HG03558 (cell line): ENCODE measurements at regions not wholly inside any gene's neighbourhood (a gene's known extent, or its start where the extent isn't known, plus 50 kb on each side); places are given as distances from the start of the nearest gene placed in this dataset.
A peak's percentile ranks its signal among the peaks of the same experiment; 100 is the strongest.

Experiments used
- ATAC-seq: cut with Tn5 transposase; IDR thresholded peaks from one replicate; pipeline ENCODE4 v1.9.1; 2021; ENCODE audit warnings: moderate number of reproducible peaks; ENCODE audit not compliant: unreplicated experiment; ENCODE audit errors: extremely low read depth

- ATAC-seq: no peak
These were observed 347.2 kb upstream of the WWC1 start for GRCh38 chr5:167944121-167944852.

GRCh38 chr5:167945542-167946384 is 345.7 kb upstream of the WWC1 start:
- ATAC-seq: no peak

- ATAC-seq: no peak
These were observed 344.1 kb upstream of the WWC1 start for GRCh38 chr5:167947306-167947705.

- no peak for ATAC-seq
These were observed 343.2 kb upstream of the WWC1 start for GRCh38 chr5:167948251-167948650.

- ATAC-seq: no peak
These were observed 342.0 kb upstream of the WWC1 start for GRCh38 chr5:167949435-167949834.

- ATAC-seq: no peak
These were observed 341.2 kb upstream of the WWC1 start for GRCh38 chr5:167950126-167950721.

- no peak for ATAC-seq
These were observed 340.3 kb upstream of the WWC1 start for GRCh38 chr5:167951116-167951515.

GRCh38 chr5:167952278-167952995 is 339.0 kb upstream of the WWC1 start:
- no peak for ATAC-seq

- no peak for ATAC-seq
These were observed 338.2 kb upstream of the WWC1 start for GRCh38 chr5:167953151-167953798.

GRCh38 chr5:167961731-167962130 is 329.7 kb upstream of the WWC1 start:
- no peak for ATAC-seq

- ATAC-seq: no peak
These were observed 326.9 kb upstream of the WWC1 start for GRCh38 chr5:167964529-167964928.

GRCh38 chr5:167965710-167966109 is 325.7 kb upstream of the WWC1 start:
- ATAC-seq: no peak

GRCh38 chr5:167966979-167967378 is 324.5 kb upstream of the WWC1 start:
- ATAC-seq: no peak

GRCh38 chr5:167967494-167968177 is 323.8 kb upstream of the WWC1 start:
- no peak for ATAC-seq

GRCh38 chr5:167968837-167969236 is 322.6 kb upstream of the WWC1 start:
- no peak for ATAC-seq

GRCh38 chr5:167969998-167970397 is 321.4 kb upstream of the WWC1 start:
- ATAC-seq: peak; percentile 70

GRCh38 chr5:167971706-167972105 is 319.7 kb upstream of the WWC1 start:
- no peak for ATAC-seq

- ATAC-seq: no peak
These were observed 318.3 kb upstream of the WWC1 start for GRCh38 chr5:167973126-167973525.

- no peak for ATAC-seq
These were observed 306.5 kb upstream of the WWC1 start for GRCh38 chr5:167984951-167985350.

- ATAC-seq: no peak
These were observed 306.1 kb upstream of the WWC1 start for GRCh38 chr5:167985373-167985772.
